Esophagus squamous epithelium (tissue), 5 donors: ENCODE measurements at regions not wholly inside any gene's neighbourhood (a gene's known extent, or its start where the extent isn't known, plus 50 kb on each side); places are given as distances from the start of the nearest gene placed in this dataset.

Source experiments
- DNase-seq: peaks from one replicate; lab custom pipeline; 2025; lab: John Stamatoyannopoulos, UW
- H3K27ac ChIP-seq, 4 donors: fragments of 200-600 bp; sonication (generic); one replicate each; pipeline ENCODE4 v1.5.1; 2016 to 2019; ENCODE audit warnings: mild to moderate bottlenecking in 1 of 4
- H3K27me3 ChIP-seq, 4 donors: fragments of 200-600 bp; sonication (generic); 1 replicate in 3 of 4; 2 replicates in 1 of 4; pipeline versions ENCODE4 v1.5.1 to v1.6.0; 2017 to 2021; ENCODE audit warnings: antibody characterized with exemption in 1 of 4
- H3K36me3 ChIP-seq, 3 donors: fragments of 200-600 bp; sonication (generic); one replicate each; pipeline ENCODE4 v1.5.1; 2016 to 2019
- H3K4me1 ChIP-seq, 3 donors: fragments of 200-600 bp; sonication (generic); one replicate each; pipeline ENCODE4 v1.5.1; 2017 to 2019
- H3K4me3 ChIP-seq, 4 donors: fragments of 200-600 bp; sonication (generic); 1 replicate in 3 of 4; 2 replicates in 1 of 4; pipeline ENCODE4 v1.5.1; 2016 to 2019; ENCODE audit warnings: mild to moderate bottlenecking in 2 of 4, moderate library complexity in 1 of 4
- H3K9me3 ChIP-seq, 3 donors: fragments of 200-600 bp; sonication (generic); one replicate each; pipeline ENCODE4 v1.5.1; 2016 to 2019
- CTCF ChIP-seq, 6 experiments: fragments of 450-650 bp in 4 of 6; fragments of 200-600 bp in 2 of 6; sonication (generic) in 2 of 6; IDR thresholded peaks; one replicate each; pipeline ENCODE4 v1.5.1; 2016 to 2019; ENCODE audit warnings: antibody characterized with exemption in 6 of 6, mild to moderate bottlenecking in 4 of 6, moderate library complexity in 4 of 6
- POLR2A ChIP-seq, 4 donors: fragments of 450-650 bp; IDR thresholded peaks; one replicate each; pipeline ENCODE4 v1.6.1; 2017; ENCODE audit warnings: antibody characterized with exemption in 4 of 4, mild to moderate bottlenecking in 4 of 4, moderate library complexity in 3 of 4
- WGBS, 2 donors: methylation state at CpG; one replicate each; pipeline ENCODE4 v1.1.5; 2018; 5-methylcytosine and 5-hydroxymethylcytosine counted together
- intact Hi-C: fragments of 100-400 bp; cut with DNase I; formaldehyde crosslinking; loops from one replicate; pipeline ENCODE4 v1.15.0; 2022
- donor health status: DM: yes; HTN: yes; CAD: no.

- Histone ChIP-seq H3K36me3 (no peaks in the 10 kb centered on the region), H3K4me3 (no peak overlapping the region), H3K4me1 (no peaks in the 10 kb centered on the region), H3K9me3 (no peaks in the 10 kb centered on the region), H3K27me3 (no peaks in the 10 kb centered on the region), H3K27ac (no peak overlapping the region)
- no peak for DNase-seq
- 41 to 54% methylated on average over 4 of the region's 4 CpGs for WGBS, 2 donors
- no peak for TF ChIP-seq POLR2A (IDR thresholded peaks at IDR 0.05)
- TF ChIP-seq CTCF (IDR thresholded peaks at IDR 0.05): no peak
- intact Hi-C loops: no loop called here
These were observed 275.0 kb downstream of the CBLN4 start for GRCh38 chr20:55730321-55730720.

GRCh38 chr20:55714736-55715135, 290.6 kb downstream of the CBLN4 start:
- intact Hi-C loops: no loop called here
- no peaks in the 10 kb centered on the region for H3K27me3 ChIP-seq
- WGBS, 2 donors: 64 to 80% methylated on average over 6 of the region's 6 CpGs
- no peaks in the 10 kb centered on the region for H3K4me1 ChIP-seq
- no peaks in the 10 kb centered on the region for H3K36me3 ChIP-seq
- TF ChIP-seq CTCF (IDR thresholded peaks at IDR 0.05) (no peak), POLR2A (IDR thresholded peaks at IDR 0.05) (no peak)
- no peak for DNase-seq
- H3K4me3 ChIP-seq: no peak overlapping the region
- no peaks in the 10 kb centered on the region for H3K9me3 ChIP-seq
- no peak overlapping the region for H3K27ac ChIP-seq

- DNase-seq: no peak
These were observed 291.2 kb downstream of the CBLN4 start for GRCh38 chr20:55714082-55714481.

DNA sequence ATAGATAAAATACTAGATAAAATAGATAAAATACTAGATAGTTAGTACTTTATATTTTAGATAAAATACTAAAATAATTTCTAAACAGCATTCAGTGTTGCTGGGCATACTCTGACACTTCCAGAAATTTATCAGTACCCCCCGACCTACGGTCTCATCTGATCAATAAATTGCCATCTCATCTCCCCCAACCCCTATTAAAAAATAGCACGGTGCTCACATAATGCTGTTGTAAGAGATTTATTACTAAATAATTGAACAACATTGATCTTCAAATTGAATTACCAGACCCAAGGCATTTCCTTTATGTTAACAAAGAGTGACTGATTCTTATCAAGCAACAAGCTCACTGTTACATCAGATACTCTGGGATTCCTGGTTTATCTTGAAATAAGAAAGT, 300.9 kb downstream of the CBLN4 start:
- DNase-seq: no peak
- no peaks in the 10 kb centered on the region for H3K27me3 ChIP-seq
- H3K36me3 ChIP-seq: no peaks in the 10 kb centered on the region
- TF ChIP-seq CTCF (IDR thresholded peaks at IDR 0.05) (no peak), POLR2A (IDR thresholded peaks at IDR 0.05) (no peak)
- H3K9me3 ChIP-seq: no peaks in the 10 kb centered on the region
- no peak overlapping the region for H3K27ac ChIP-seq
- WGBS, 2 donors: 41 to 44% methylated on average over 3 of the region's 3 CpGs
- intact Hi-C loops: no loop called here
- no peak overlapping the region for H3K4me3 ChIP-seq
- H3K4me1 ChIP-seq: no peaks in the 10 kb centered on the region

More at GRCh38 chr20:55714082-55714481, 291.2 kb downstream of the CBLN4 start:
- H3K9me3 ChIP-seq: no peaks in the 10 kb centered on the region
- TF ChIP-seq CTCF (IDR thresholded peaks at IDR 0.05): no peak
- TF ChIP-seq POLR2A (IDR thresholded peaks at IDR 0.05): no peak
- H3K4me1 ChIP-seq: no peaks in the 10 kb centered on the region
- no peak overlapping the region for H3K27ac ChIP-seq
- no peaks in the 10 kb centered on the region for H3K27me3 ChIP-seq
- no peak overlapping the region for H3K4me3 ChIP-seq
- no peaks in the 10 kb centered on the region for H3K36me3 ChIP-seq
- intact Hi-C loops: no loop called here

GRCh38 chr20:55701467-55701866, 303.9 kb downstream of the CBLN4 start:
- Histone ChIP-seq H3K36me3 (no peaks in the 10 kb centered on the region), H3K4me3 (no peak overlapping the region), H3K27me3 (no peaks in the 10 kb centered on the region), H3K4me1 (no peaks in the 10 kb centered on the region), H3K27ac (no peak overlapping the region), H3K9me3 (no peaks in the 10 kb centered on the region)
- TF ChIP-seq CTCF (IDR thresholded peaks at IDR 0.05): no peak
- no peak for TF ChIP-seq POLR2A (IDR thresholded peaks at IDR 0.05)
- intact Hi-C loops: no loop called here
- WGBS, 2 donors: 47 to 62% methylated on average over 3 of the region's 3 CpGs
- DNase-seq: no peak
